A673 (cell line): ENCODE measurements at regions not wholly inside any gene's neighbourhood (a gene's known extent, or its start where the extent isn't known, plus 50 kb on each side); places are given as distances from the start of the nearest gene placed in this dataset.

Source experiments
- BruUV-seq: library from RNA; stranded (reverse); fragments of 400-500 nt; replicated peaks from 2 replicates; lab custom pipeline; 2021; lab: Mats Ljungman, UMichigan
- CTCF ChIA-PET: fragments of 300-600 bp; sonication (Branson Sonifier 250); formaldehyde crosslinking; loops from one replicate; lab custom pipeline; 2022; ENCODE audit warnings: antibody characterized with exemption; lab: Charles Lee
- POLR2A ChIA-PET: fragments of 300-600 bp; sonication (Branson Sonifier 250); formaldehyde crosslinking; loops from one replicate; lab custom pipeline; 2022; ENCODE audit warnings: antibody characterized with exemption; ENCODE audit not compliant: low non-redundant PET; lab: Charles Lee
- DNase-seq: peaks from one replicate; pipeline ENCODE4 v3.0.0-alpha.2; 2015; ENCODE audit warnings: low spot score
- H3K27ac ChIP-seq: fragments of 200-600 bp; sonication (generic); 2 replicates; pipeline ENCODE4 v1.5.1; 2016; ENCODE audit warnings: mixed run types, low read depth, mild to moderate bottlenecking, mixed read lengths, antibody characterized with exemption, low read length; ENCODE audit not compliant: poor library complexity, severe bottlenecking
- H3K27me3 ChIP-seq: fragments of 200-600 bp; sonication (generic); replicated peaks from 2 replicates; pipeline ENCODE4 v1.6.1; 2017; ENCODE audit warnings: mixed run types, low read depth, mild to moderate bottlenecking, mixed read lengths, antibody characterized with exemption, low read length; ENCODE audit not compliant: insufficient read depth, poor library complexity
- H3K36me3 ChIP-seq: fragments of 200-600 bp; sonication (generic); 2 replicates; pipeline ENCODE4 v1.6.1; 2016; ENCODE audit warnings: mixed run types, mild to moderate bottlenecking, mixed read lengths, antibody characterized with exemption, low read length; ENCODE audit not compliant: insufficient read depth, poor library complexity, severe bottlenecking
- H3K4me1 ChIP-seq: fragments of 200-600 bp; sonication (generic); 2 replicates; pipeline ENCODE4 v1.6.1; 2017; ENCODE audit warnings: mixed run types, mild to moderate bottlenecking, mixed read lengths, antibody characterized with exemption, low read length; ENCODE audit not compliant: insufficient read depth, poor library complexity, severe bottlenecking
- H3K4me3 ChIP-seq: fragments of 200-600 bp; sonication (generic); 2 replicates; pipeline ENCODE4 v1.5.1; 2016; ENCODE audit warnings: low read depth, mixed run types, mild to moderate bottlenecking, mixed read lengths, low read length; ENCODE audit not compliant: poor library complexity, severe bottlenecking
- H3K9me3 ChIP-seq: fragments of 200-600 bp; sonication (generic); 2 replicates; pipeline ENCODE4 v1.6.1; 2016; ENCODE audit warnings: mixed run types, low read depth, mild to moderate bottlenecking, mixed read lengths, antibody characterized with exemption, low read length; ENCODE audit not compliant: poor library complexity, severe bottlenecking
- CTCF ChIP-seq: fragments of 300-800, 200-600 bp; sonication (generic); conservative IDR thresholded peaks from 2 replicates; pipeline ENCODE4 v1.5.1; 2017; ENCODE audit warnings: low read depth, mild to moderate bottlenecking, antibody characterized with exemption, low read length, moderate library complexity, mixed read lengths
- EZH2 ChIP-seq: fragments of 200-600 bp; sonication (generic); IDR thresholded peaks from 2 replicates; pipeline ENCODE4 v1.6.1; 2017; ENCODE audit warnings: borderline replicate concordance, low read depth, mild to moderate bottlenecking, mixed read lengths, antibody characterized with exemption, low read length; ENCODE audit not compliant: poor library complexity, severe bottlenecking
- intact Hi-C: fragments of 100-400 bp; cut with micrococcal nuclease; formaldehyde crosslinking; loops from one replicate; pipeline ENCODE4 v1.10.0; 2022; ENCODE audit not compliant: unreplicated experiment

GRCh38 chr6:155587817-155588216 lies 132.2 kb upstream of the NOX3 start:
- no peak overlapping the region for H3K27ac ChIP-seq
- TF ChIP-seq CTCF (no peak), EZH2 (no peak)
- peaks cover 14% of the 10 kb centered on the region for H3K4me1 ChIP-seq
- DNase-seq = no peak
- H3K36me3 ChIP-seq = no peaks in the 10 kb centered on the region
- POLR2A ChIA-PET = no interaction called here
- BruUV-seq = no TSS peak
- intact Hi-C loops = no loop called here
- CTCF ChIA-PET = no interaction called here
- no peaks in the 10 kb centered on the region for H3K27me3 ChIP-seq
- no peak overlapping the region for H3K4me3 ChIP-seq
- H3K9me3 ChIP-seq = no peaks in the 10 kb centered on the region

- H3K27ac ChIP-seq = peak overlapping the region; percentile 56
- no peaks in the 10 kb centered on the region for H3K9me3 ChIP-seq
- peak overlapping the region; percentile 7 for H3K4me3 ChIP-seq
- DNase-seq = peak; percentile 27
- no peaks in the 10 kb centered on the region for H3K27me3 ChIP-seq
- no peak for TF ChIP-seq EZH2
- no peak for TF ChIP-seq CTCF
- intact Hi-C loops = no loop called here
- H3K4me1 ChIP-seq = peaks cover 14% of the 10 kb centered on the region
- ChIA-PET POLR2A (no interaction called here), CTCF (no interaction called here)
- no peaks in the 10 kb centered on the region for H3K36me3 ChIP-seq
- no TSS peak for BruUV-seq
These were observed 130.5 kb upstream of the NOX3 start for GRCh38 chr6:155586090-155586489.

- BruUV-seq = no TSS peak
- ChIA-PET POLR2A (no interaction called here), CTCF (no interaction called here)
- intact Hi-C loops = no loop called here
- Histone ChIP-seq H3K4me3 (no peak overlapping the region), H3K9me3 (no peaks in the 10 kb centered on the region), H3K36me3 (no peaks in the 10 kb centered on the region), H3K4me1 (peaks cover 14% of the 10 kb centered on the region), H3K27ac (no peak overlapping the region), H3K27me3 (no peaks in the 10 kb centered on the region)
- TF ChIP-seq EZH2 (no peak), CTCF (no peak)
- DNase-seq = no peak
These were observed 128.4 kb upstream of the NOX3 start for GRCh38 chr6:155584006-155584405.
